SU-DHL-6 (cell line): ENCODE measurements at regions not wholly inside any gene's neighbourhood (a gene's known extent, or its start where the extent isn't known, plus 50 kb on each side); places are given as distances from the start of the nearest gene placed in this dataset.

ENCODE experiments used
- H2AFZ ChIP-seq: fragments of 200-600 bp; sonication (generic); 2 replicates; pipeline ENCODE4 v1.6.1; 2014; ENCODE audit warnings: low read depth, mild to moderate bottlenecking, moderate library complexity, mixed read lengths, antibody characterized with exemption, low read length; ENCODE audit not compliant: severe bottlenecking
- H3F3A ChIP-seq: fragments of 200-600 bp; shearing (Covaris generic); 2 replicates; pipeline ENCODE4 v1.6.0; 2016; ENCODE audit warnings: antibody characterized with exemption, mild to moderate bottlenecking; ENCODE audit not compliant: insufficient read depth
- H3K27ac ChIP-seq: fragments of 200-600 bp; sonication (generic); 2 replicates; pipeline ENCODE4 v1.5.1; 2016; ENCODE audit warnings: low read depth, mild to moderate bottlenecking, low read length, moderate library complexity, mixed read lengths
- H3K27me3 ChIP-seq: fragments of 200-600 bp; sonication (generic), shearing (Covaris generic); 2 replicates; pipeline ENCODE4 v1.6.0; 2014; ENCODE audit warnings: mild to moderate bottlenecking, low read length
- H3K36me3 ChIP-seq: fragments of 200-600 bp; sonication (generic); 2 replicates; pipeline ENCODE4 v1.6.1; 2014; ENCODE audit warnings: mild to moderate bottlenecking, low read length, mixed read lengths
- H3K4me2 ChIP-seq: fragments of 300-600, 200-600 bp; shearing (Covaris generic), sonication (generic); 2 replicates; pipeline ENCODE4 v1.6.0; 2014; ENCODE audit warnings: low read length, low read depth, mild to moderate bottlenecking; ENCODE audit not compliant: poor library complexity, severe bottlenecking
- H3K4me3 ChIP-seq: fragments of 200-600 bp; sonication (generic); 2 replicates; pipeline ENCODE4 v1.5.1; 2014; ENCODE audit warnings: antibody characterized with exemption, low read length, mild to moderate bottlenecking, mixed read lengths; ENCODE audit not compliant: insufficient read depth, poor library complexity, severe bottlenecking
- H3K79me2 ChIP-seq: fragments of 200-600 bp; sonication (generic); 2 replicates; pipeline ENCODE4 v1.6.1; 2014; ENCODE audit warnings: mild to moderate bottlenecking, low read length, moderate library complexity; ENCODE audit not compliant: insufficient read depth
- H3K9ac ChIP-seq: fragments of 200-600 bp; sonication (generic); 2 replicates; pipeline ENCODE4 v1.7.0; 2014; ENCODE audit warnings: mild to moderate bottlenecking, low read length
- H3K9me2 ChIP-seq: fragments of 200-600 bp; sonication (generic); replicated peaks from 2 replicates; pipeline ENCODE4 v1.6.1; 2014; ENCODE audit warnings: low read length; ENCODE audit not compliant: insufficient read depth
- H3K9me3 ChIP-seq: fragments of 200-600 bp; sonication (generic); 2 replicates; pipeline ENCODE4 v1.6.1; 2014; ENCODE audit warnings: low read length, mixed read lengths; ENCODE audit not compliant: insufficient read depth
- H4K20me1 ChIP-seq: fragments of 200-600 bp; sonication (generic); 2 replicates; pipeline ENCODE4 v1.6.1; 2014; ENCODE audit warnings: low read depth, mild to moderate bottlenecking, antibody characterized with exemption, low read length, moderate library complexity, mixed read lengths
- EZH2phosphoT487 ChIP-seq: fragments of 200-600 bp; sonication (generic), shearing (Covaris generic); conservative IDR thresholded peaks from 2 replicates; pipeline ENCODE4 v1.6.1; 2018; ENCODE audit warnings: mild to moderate bottlenecking, antibody characterized with exemption, low read length, moderate library complexity, mixed read lengths
- TF ChIP-seq, protein P1 (sequence below): fragments of 200-600 bp; sonication (generic); IDR thresholded peaks from one replicate; pipeline ENCODE4 v1.5.1; 2017; ENCODE audit warnings: antibody characterized with exemption, mild to moderate bottlenecking, low read length, moderate library complexity; ENCODE audit not compliant: insufficient read depth, poor library complexity, severe bottlenecking

DNA sequence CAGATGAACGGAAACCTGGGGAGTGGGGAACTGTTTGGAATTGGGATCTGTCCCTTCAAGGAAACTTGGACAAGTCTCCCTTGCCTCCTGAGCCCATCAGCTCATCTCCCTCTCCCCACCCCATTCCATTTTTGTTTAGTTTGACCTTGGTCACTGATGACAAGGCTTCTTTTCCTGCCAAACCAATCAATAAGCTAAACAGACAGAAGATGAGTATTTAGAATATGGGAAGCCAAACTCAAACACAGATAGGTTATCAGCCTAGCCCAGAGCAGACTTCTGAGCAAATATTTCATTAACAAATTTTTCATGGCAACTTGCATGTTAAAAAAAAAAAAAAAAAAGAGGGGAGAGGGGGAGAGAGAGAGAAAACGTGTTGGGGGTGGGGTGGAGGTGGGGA is 337.2 kb upstream of the PROX1 start:
- Histone ChIP-seq H3K36me3 (no peaks in the 10 kb centered on the region), H3K9me3 (no peaks in the 10 kb centered on the region), H3K9me2 (no peaks in the 10 kb centered on the region), H2AFZ (no peak overlapping the region), H3F3A (no peaks in the 10 kb centered on the region), H3K9ac (no peak overlapping the region), H3K4me2 (no peak overlapping the region), H4K20me1 (no peaks in the 10 kb centered on the region), H3K27me3 (no peaks in the 10 kb centered on the region), H3K4me3 (no peak overlapping the region), H3K27ac (no peak overlapping the region), H3K79me2 (no peaks in the 10 kb centered on the region)
- TF ChIP-seq, protein P1, sequence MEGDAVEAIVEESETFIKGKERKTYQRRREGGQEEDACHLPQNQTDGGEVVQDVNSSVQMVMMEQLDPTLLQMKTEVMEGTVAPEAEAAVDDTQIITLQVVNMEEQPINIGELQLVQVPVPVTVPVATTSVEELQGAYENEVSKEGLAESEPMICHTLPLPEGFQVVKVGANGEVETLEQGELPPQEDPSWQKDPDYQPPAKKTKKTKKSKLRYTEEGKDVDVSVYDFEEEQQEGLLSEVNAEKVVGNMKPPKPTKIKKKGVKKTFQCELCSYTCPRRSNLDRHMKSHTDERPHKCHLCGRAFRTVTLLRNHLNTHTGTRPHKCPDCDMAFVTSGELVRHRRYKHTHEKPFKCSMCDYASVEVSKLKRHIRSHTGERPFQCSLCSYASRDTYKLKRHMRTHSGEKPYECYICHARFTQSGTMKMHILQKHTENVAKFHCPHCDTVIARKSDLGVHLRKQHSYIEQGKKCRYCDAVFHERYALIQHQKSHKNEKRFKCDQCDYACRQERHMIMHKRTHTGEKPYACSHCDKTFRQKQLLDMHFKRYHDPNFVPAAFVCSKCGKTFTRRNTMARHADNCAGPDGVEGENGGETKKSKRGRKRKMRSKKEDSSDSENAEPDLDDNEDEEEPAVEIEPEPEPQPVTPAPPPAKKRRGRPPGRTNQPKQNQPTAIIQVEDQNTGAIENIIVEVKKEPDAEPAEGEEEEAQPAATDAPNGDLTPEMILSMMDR, result no peak
- TF ChIP-seq EZH2phosphoT487, result no peak

DNA sequence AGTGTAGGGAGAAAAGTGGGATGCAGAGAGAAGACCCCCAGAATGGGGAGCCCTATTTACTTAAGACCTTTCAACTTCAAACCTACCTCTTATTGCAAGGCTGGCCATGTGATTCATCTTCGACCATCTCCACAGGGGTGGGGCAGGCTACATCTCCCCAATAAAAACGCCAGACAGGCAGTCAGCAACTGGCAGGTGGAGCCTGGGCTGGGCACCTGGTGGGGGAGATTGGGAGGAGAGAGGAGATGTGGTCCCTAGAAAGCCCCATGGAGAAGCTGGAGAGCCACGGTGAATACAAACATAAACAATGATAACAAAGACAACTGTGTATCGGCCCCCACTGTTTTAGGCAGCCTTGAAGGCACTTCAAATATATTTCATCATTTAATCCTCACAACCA is 336.7 kb upstream of the PROX1 start:
- H3K27me3 ChIP-seq, result no peaks in the 10 kb centered on the region
- TF ChIP-seq, protein P1, result no peak
- no peak for TF ChIP-seq EZH2phosphoT487
- H3K79me2 ChIP-seq, result no peaks in the 10 kb centered on the region
- no peaks in the 10 kb centered on the region for H3K36me3 ChIP-seq
- no peak overlapping the region for H3K9ac ChIP-seq
- H3K4me3 ChIP-seq, result no peak overlapping the region
- no peaks in the 10 kb centered on the region for H3K9me3 ChIP-seq
- no peak overlapping the region for H3K27ac ChIP-seq
- no peaks in the 10 kb centered on the region for H4K20me1 ChIP-seq
- H2AFZ ChIP-seq, result no peak overlapping the region
- no peak overlapping the region for H3K4me2 ChIP-seq
- no peaks in the 10 kb centered on the region for H3F3A ChIP-seq
- no peaks in the 10 kb centered on the region for H3K9me2 ChIP-seq

DNA sequence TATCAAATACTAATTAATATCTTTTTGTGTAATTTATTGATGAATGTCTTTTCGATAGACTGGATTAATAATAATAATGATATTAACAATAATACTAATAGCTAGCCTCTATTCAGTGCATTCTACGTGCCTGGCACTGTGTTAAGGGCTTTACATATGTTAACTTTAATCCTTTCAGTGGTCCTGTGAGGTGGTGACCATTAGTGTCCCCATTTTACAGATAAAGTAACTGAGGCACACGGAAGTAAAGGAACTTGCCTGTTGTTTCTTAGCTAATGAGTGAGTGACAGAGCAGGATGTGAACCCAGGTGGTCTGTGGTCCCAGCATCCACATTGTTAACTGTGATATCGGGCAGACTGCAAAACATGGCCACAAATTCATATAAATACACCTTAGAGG is 335.7 kb upstream of the PROX1 start:
- no peak overlapping the region for H3K4me2 ChIP-seq
- no peak overlapping the region for H3K4me3 ChIP-seq
- no peaks in the 10 kb centered on the region for H3K9me2 ChIP-seq
- no peaks in the 10 kb centered on the region for H3K79me2 ChIP-seq
- no peaks in the 10 kb centered on the region for H4K20me1 ChIP-seq
- H3K27ac ChIP-seq, result no peak overlapping the region
- H2AFZ ChIP-seq, result no peak overlapping the region
- no peaks in the 10 kb centered on the region for H3K36me3 ChIP-seq
- no peak for TF ChIP-seq EZH2phosphoT487
- TF ChIP-seq, protein P1, result no peak
- no peaks in the 10 kb centered on the region for H3K9me3 ChIP-seq
- no peak overlapping the region for H3K9ac ChIP-seq
- H3K27me3 ChIP-seq, result no peaks in the 10 kb centered on the region
- no peaks in the 10 kb centered on the region for H3F3A ChIP-seq

DNA sequence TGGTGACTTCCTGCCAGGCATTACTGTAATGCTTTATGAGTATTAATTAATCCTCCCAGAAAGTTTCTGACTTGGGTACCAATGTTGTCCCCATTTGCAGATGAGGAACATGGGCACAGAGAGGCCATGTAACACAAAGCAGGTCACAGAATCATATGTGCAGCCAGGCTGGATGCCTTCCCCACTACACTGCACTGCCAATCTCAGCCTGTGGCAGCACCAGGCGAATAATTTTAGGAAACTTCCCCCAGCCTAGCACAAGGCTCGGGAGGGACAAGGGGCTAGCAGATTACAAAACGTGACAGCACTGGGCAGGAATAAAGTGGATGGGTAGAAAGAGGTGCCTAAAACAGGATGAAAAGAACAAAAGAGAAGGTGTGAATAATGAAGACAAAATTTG is 331.7 kb upstream of the PROX1 start:
- Histone ChIP-seq H2AFZ (no peak overlapping the region), H3K4me3 (no peak overlapping the region), H4K20me1 (no peaks in the 10 kb centered on the region), H3K9ac (no peak overlapping the region), H3K27ac (no peak overlapping the region), H3F3A (no peaks in the 10 kb centered on the region), H3K9me3 (no peaks in the 10 kb centered on the region), H3K79me2 (no peaks in the 10 kb centered on the region), H3K36me3 (no peaks in the 10 kb centered on the region), H3K27me3 (no peaks in the 10 kb centered on the region), H3K9me2 (no peaks in the 10 kb centered on the region), H3K4me2 (no peak overlapping the region)
- TF ChIP-seq EZH2phosphoT487, result no peak
- TF ChIP-seq, protein P1, result no peak
